GM13977 (cell line): ENCODE measurements at regions not wholly inside any gene's neighbourhood (a gene's known extent, or its start where the extent isn't known, plus 50 kb on each side); places are given as distances from the start of the nearest gene placed in this dataset.

Experiments
- DNase-seq: peaks from one replicate; pipeline ENCODE4 v3.0.0; 2012; ENCODE audit warnings: low spot score
- CTCF ChIP-seq: IDR thresholded peaks from 2 replicates; pipeline ENCODE4 v1.5.1; 2012; ENCODE audit warnings: mild to moderate bottlenecking, control low read depth; ENCODE audit not compliant: insufficient read depth; ENCODE audit errors: extremely low read depth, missing control alignments
- in situ Hi-C: fragments of 300-500 bp; cut with MboI; formaldehyde crosslinking; loops from one replicate; pipeline ENCODE4 v1.12.0; 2022; ENCODE audit warnings: low sequenced_read_pairs, low pct_unique_long_range_greater_than_20kb, mixed read lengths, inconsistent platforms; ENCODE audit not compliant: unreplicated experiment

GRCh38 chr20:61185841-61186601 is 66.0 kb upstream of the CDH4 start:
- no peak for TF ChIP-seq CTCF
- no peak for DNase-seq
- in situ Hi-C loops: no loop called here

DNA sequence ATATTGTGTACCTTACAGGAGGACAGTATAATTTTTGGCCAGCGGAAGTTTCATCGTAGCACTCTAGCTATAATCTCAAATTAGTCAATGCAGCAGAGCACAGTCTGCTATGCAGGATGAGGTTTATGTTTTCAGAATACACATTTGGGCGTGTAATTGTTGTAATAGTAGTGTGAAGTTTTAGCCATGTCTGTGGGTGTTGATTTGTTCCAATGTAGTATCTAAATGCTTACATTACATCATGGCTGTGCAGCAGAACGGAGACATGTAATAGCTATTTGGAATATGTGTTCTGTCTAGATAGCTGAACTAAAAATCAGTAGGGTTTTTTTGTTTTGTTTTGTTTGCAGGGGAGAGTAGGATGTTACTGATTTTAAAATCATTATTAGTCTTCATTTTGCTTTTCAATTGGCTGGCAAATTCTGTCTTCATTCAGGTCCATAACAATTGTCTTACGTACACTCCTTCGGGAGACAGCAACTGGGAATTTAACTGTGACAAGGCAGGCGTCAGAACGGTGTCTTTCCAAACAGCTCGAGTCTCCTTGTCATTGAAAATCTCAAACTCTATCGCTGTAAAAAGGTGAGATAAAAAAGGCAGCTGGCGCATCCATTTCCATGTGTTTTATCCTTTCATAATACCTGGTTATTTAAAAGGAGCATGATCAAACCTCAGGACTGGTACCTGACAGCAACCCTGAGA is 65.1 kb upstream of the CDH4 start:
- TF ChIP-seq CTCF: no peak
- in situ Hi-C loops: no loop called here
- DNase-seq: no peak

- no peak for DNase-seq
- no peak for TF ChIP-seq CTCF
- in situ Hi-C loops: no loop called here
These were observed 62.5 kb upstream of the CDH4 start for GRCh38 chr20:61189534-61189933.

DNA sequence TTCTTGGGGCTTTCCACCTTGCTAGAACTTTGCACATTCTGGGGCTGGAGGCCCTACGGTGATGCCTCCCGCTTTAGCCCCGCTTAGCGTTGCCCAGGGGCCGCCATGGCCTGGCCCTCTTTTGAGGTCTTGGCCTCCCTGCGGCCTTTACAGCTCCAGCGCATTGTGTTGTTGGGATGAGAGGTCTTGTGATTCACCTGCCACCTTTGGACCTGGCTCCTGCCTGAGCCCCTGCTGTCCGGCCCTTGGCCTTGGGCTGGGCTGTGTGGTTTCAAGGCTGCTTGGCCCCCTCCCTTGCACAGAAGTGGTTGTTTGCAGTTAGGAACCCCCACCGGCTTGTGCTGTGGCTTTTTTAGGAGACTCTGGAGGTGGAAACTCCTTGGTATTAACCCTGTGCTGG is 61.0 kb upstream of the CDH4 start:
- in situ Hi-C loops: no loop called here
- DNase-seq: no peak
- no peak for TF ChIP-seq CTCF

- in situ Hi-C loops: no loop called here
- DNase-seq: no peak
- TF ChIP-seq CTCF: no peak
These were observed 59.6 kb upstream of the CDH4 start for GRCh38 chr20:61192337-61192950.

DNA sequence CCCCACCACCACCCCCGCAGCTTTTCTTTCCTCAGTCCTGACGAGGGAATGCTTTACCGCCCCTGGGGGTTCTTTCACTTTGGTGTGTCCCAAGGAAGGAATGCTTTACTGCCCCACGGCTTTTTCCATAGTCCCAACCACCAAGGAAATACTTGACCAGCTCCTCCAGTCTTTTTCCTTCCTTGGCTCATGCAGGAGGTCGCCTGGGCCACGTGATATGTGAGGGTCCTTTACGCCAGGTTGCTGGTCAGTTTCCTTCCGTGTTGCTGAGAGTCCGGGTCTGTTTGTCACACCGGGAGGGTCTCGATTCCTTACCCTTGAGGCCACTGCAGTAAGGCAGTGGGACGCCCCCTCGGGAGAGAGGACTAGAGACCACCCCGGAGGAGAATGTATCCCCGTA is 58.9 kb upstream of the CDH4 start:
- in situ Hi-C loops: no loop called here
- TF ChIP-seq CTCF: no peak
- no peak for DNase-seq
